RWPE2 (cell line): ENCODE measurements at regions not wholly inside any gene's neighbourhood (a gene's known extent, or its start where the extent isn't known, plus 50 kb on each side); places are given as distances from the start of the nearest gene placed in this dataset.

Experiments used
- ATAC-seq: fragments of 200-7000 bp; cut with Tn5 transposase; 3 replicates; pipeline ENCODE4 v1.9.1; 2021; ENCODE audit warnings: low read depth
- DNase-seq: peaks from one replicate; pipeline ENCODE4 v3.0.0-alpha.2; 2020; ENCODE audit warnings: low spot score
- H3K27ac ChIP-seq: fragments of 450-650 bp; 2 replicates; pipeline ENCODE4 v1.5.1; 2017; ENCODE audit warnings: mild to moderate bottlenecking; ENCODE audit not compliant: poor library complexity, severe bottlenecking
- H3K27me3 ChIP-seq: fragments of 250-450 bp; sonication (Bioruptor Pico); 2 replicates; pipeline ENCODE4 v1.5.1; 2021; ENCODE audit warnings: mild to moderate bottlenecking, moderate library complexity; ENCODE audit not compliant: insufficient read depth, poor library complexity, severe bottlenecking
- H3K36me3 ChIP-seq: fragments of 250-450 bp; sonication (Bioruptor Pico); 2 replicates; pipeline ENCODE4 v1.5.1; 2020; ENCODE audit warnings: low read depth, mild to moderate bottlenecking, moderate library complexity
- H3K4me1 ChIP-seq: fragments of 250-450 bp; sonication (Bioruptor Pico); 2 replicates; pipeline ENCODE4 v1.5.1; 2021; ENCODE audit warnings: mild to moderate bottlenecking, moderate library complexity; ENCODE audit not compliant: insufficient read depth, poor library complexity, severe bottlenecking
- H3K4me3 ChIP-seq: fragments of 250-450 bp; sonication (Bioruptor Pico); 2 replicates; pipeline ENCODE4 v1.5.1; 2021; ENCODE audit warnings: mild to moderate bottlenecking, moderate library complexity; ENCODE audit not compliant: severe bottlenecking
- H3K9me3 ChIP-seq: fragments of 250-450 bp; sonication (Bioruptor Pico); 2 replicates; pipeline ENCODE4 v1.5.1; 2021; ENCODE audit warnings: mild to moderate bottlenecking, moderate library complexity; ENCODE audit not compliant: severe bottlenecking
- TF ChIP-seq, protein P1 (sequence below): fragments of 450-650 bp; IDR thresholded peaks from one replicate; pipeline ENCODE4 v1.5.1; 2017; ENCODE audit warnings: mild to moderate bottlenecking, moderate library complexity; ENCODE audit not compliant: poor library complexity, severe bottlenecking

DNA sequence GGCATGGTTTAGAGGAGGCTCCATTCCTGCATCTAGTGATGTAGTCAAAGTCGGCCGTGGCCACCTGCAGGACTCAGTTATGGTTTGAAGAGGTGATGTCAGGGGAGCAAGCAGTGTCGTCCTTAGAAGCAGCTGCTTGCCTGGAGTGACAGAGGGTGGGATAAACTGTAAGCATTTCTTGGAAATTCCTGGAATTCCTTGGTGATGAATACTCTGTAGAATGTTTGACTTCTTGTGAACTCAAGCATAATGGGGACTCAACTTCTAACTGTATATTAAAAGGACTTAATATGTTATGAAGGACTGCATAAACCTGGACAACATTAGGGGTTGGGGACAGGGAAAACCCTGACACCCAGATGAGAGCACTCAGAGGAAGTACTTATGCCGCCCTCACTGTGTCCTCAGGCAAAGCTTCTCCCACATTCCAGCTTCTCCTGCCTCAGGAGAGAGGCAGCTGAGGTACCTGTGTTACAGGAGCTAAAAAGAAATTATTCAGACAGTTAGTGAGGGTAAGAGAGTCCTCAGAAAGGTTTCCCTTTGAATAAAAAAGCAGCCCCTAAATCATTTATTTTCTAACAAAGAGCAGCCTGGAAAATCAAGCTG, 459.9 kb upstream of the CELF4 start:
- DNase-seq: no peak
- H3K27me3 ChIP-seq: no peaks in the 10 kb centered on the region
- no peaks in the 10 kb centered on the region for H3K9me3 ChIP-seq
- no peaks in the 10 kb centered on the region for H3K4me1 ChIP-seq
- H3K4me3 ChIP-seq: no peak overlapping the region
- H3K27ac ChIP-seq: no peak overlapping the region
- H3K36me3 ChIP-seq: no peaks in the 10 kb centered on the region
- ATAC-seq: peak; percentile 71; the same call in 1 of the 3 replicates
- TF ChIP-seq, protein P1, sequence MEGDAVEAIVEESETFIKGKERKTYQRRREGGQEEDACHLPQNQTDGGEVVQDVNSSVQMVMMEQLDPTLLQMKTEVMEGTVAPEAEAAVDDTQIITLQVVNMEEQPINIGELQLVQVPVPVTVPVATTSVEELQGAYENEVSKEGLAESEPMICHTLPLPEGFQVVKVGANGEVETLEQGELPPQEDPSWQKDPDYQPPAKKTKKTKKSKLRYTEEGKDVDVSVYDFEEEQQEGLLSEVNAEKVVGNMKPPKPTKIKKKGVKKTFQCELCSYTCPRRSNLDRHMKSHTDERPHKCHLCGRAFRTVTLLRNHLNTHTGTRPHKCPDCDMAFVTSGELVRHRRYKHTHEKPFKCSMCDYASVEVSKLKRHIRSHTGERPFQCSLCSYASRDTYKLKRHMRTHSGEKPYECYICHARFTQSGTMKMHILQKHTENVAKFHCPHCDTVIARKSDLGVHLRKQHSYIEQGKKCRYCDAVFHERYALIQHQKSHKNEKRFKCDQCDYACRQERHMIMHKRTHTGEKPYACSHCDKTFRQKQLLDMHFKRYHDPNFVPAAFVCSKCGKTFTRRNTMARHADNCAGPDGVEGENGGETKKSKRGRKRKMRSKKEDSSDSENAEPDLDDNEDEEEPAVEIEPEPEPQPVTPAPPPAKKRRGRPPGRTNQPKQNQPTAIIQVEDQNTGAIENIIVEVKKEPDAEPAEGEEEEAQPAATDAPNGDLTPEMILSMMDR: no peak

DNA sequence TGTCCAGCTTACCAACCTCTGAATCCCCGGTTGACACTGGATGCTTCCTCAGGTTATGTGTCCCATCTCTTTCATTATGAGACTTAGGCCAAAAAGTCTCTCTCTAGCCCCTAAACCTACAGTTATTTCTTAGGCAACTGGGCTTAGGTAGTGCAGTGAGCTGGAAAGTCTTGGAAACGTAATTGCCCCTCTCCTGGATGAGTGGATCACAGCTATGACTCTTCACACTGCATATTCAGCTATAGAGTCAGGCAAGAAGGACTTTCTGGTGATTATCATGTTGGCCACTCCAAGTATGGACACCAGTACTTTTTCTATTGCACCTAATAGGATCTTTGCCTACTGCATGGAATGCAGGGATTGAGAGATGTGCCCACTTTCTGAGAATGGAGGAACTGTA, 458.3 kb upstream of the CELF4 start:
- H3K4me1 ChIP-seq: no peaks in the 10 kb centered on the region
- TF ChIP-seq, protein P1: no peak
- H3K27ac ChIP-seq: no peak overlapping the region
- H3K4me3 ChIP-seq: no peak overlapping the region
- ATAC-seq: no peak
- no peak for DNase-seq
- no peaks in the 10 kb centered on the region for H3K27me3 ChIP-seq
- no peaks in the 10 kb centered on the region for H3K9me3 ChIP-seq
- H3K36me3 ChIP-seq: no peaks in the 10 kb centered on the region

DNA sequence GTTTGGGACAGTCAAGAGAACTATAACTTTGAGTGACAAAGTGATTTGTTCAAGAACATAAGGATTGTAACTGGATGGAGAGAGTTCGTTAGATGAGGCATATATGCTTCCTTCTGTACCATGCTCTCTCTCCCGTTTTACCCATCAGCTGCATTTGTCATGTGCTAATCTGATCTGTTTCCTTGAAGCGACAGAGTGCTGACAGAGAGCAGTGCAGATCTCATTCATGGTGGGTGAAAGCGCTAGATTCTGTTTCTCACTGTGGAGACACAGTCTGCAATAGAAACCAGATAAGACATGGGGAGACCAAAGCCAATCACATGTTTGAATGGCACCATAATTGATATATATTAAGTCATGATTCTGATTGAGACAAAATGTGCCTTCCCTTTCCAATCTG, 456.6 kb upstream of the CELF4 start:
- Histone ChIP-seq H3K36me3 (no peaks in the 10 kb centered on the region), H3K4me1 (no peaks in the 10 kb centered on the region), H3K9me3 (no peaks in the 10 kb centered on the region), H3K27me3 (no peaks in the 10 kb centered on the region), H3K4me3 (no peak overlapping the region), H3K27ac (no peak overlapping the region)
- ATAC-seq (no peak), DNase-seq (no peak)
- TF ChIP-seq, protein P1: no peak

DNA sequence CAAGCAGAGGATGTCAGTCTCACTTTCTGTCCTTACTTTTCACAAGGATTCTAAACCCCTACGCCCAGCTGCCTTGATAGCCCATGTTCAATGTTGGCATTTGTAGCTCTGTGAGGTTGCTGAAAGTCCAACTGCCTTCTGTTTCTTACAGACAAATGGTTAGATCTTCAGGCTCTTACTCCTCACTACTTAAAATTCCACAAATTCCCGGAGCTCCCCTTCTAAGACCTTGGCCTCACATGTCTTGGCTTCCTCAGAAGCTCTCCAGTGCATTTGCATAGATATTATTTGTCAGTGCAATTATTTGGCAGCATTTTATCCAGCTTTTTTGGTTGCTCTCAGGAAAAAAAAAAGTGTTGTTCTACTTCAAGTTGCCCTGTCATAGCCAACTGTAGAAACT, 453.7 kb upstream of the CELF4 start:
- TF ChIP-seq, protein P1: no peak
- DNase-seq (no peak), ATAC-seq (no peak)
- Histone ChIP-seq H3K27ac (no peak overlapping the region), H3K36me3 (no peaks in the 10 kb centered on the region), H3K4me3 (no peak overlapping the region), H3K27me3 (no peaks in the 10 kb centered on the region), H3K9me3 (no peaks in the 10 kb centered on the region), H3K4me1 (no peaks in the 10 kb centered on the region)

DNA sequence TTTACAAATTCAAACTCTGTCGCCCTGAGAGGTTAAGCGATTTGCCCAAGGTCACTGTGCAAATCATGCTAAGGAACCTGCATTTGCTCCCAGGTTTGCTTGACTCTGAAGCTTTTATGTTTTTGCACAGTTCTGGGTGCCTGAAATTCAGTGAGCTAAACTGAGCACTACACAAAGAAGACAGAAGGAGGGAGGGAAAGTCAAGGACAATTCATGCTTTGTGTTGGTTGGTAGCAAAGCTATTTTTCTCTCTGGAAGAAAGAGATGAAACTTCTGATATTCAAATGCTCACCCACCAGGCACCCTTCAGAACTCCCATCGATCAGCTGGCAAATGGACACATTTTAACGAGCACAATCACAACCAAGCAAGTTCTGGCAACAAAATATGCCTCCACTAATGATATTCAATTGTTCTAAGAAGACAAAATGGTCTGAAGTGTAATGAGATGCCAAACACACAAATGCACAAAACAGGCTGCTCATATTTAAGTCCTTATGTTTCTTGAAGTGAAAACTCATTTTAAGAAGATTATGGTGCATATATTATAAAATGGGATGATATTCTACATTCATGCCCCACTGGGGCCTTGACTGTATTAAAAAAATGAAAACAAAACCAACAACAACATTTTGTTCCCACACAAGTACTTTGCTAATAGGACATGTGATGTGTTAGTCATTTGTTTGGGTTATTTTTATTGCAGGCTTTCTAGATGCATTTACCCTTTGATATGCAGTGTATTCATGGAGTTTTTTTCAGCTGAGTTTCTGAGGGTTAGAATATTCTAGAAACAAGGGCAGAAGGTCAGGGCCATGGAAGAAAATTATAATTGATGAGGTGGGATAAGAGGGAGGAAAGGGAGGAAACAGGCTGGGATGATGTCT, 445.6 kb upstream of the CELF4 start:
- Histone ChIP-seq H3K4me1 (no peaks in the 10 kb centered on the region), H3K27me3 (peaks cover 2% of the 10 kb centered on the region), H3K36me3 (no peaks in the 10 kb centered on the region), H3K9me3 (no peaks in the 10 kb centered on the region), H3K27ac (no peak overlapping the region), H3K4me3 (no peak overlapping the region)
- no peak for ATAC-seq
- no peak for DNase-seq
- TF ChIP-seq, protein P1: no peak
